ENCODE measurements at regions not wholly inside any gene's neighbourhood (a gene's known extent, or its start where the extent isn't known, plus 50 kb on each side); places are given as distances from the start of the nearest gene placed in this dataset.

DNA sequence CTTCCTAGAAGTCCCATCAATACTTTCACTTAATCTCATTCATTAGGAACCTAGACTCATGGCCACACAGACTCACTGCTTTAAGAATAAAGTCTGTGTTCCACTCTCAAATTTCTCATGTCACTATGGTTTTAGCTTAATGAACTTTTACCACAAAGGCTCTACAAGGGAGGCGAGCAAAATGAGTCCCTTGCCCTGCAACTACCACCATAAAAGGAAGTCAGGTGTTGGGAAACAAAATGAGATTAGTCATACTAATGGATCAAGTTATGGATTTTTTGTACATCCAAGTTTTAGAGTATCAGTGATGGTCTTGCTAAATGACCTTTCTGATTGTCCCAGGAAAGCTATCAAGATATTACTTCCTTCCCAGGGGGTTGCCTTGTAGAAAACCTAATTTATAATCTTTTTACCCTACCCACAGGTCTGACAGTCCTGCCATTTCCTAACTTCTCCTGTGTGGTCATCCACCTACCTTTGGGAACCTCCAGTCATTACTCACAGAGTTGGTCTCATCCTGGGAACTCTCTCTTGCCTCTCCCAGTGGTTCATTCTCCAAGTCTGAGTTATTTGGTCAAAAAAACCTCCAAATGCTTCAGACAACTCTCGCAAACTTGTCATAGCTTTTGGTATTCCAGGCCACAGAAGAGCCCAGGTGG lies 51.8 kb upstream of the SLC16A1 start:
- DNase-seq (no peak), ATAC-seq (replicated peaks) (no peak)
- Mint-ChIP-seq H3K4me1 (ENCODE audit: low read depth in 2 of 2) (no peaks in the 10 kb centered on the region), H3K27me3 (no peaks in the 10 kb centered on the region), H3K4me3 (no peak overlapping the region), H3K9me3 (no peaks in the 10 kb centered on the region), H3K36me3 (ENCODE audit: insufficient read depth) (peaks cover 6% of the 10 kb centered on the region), H3K27ac (peak overlapping the region in 1 of 2 donors; percentile 46)

DNA sequence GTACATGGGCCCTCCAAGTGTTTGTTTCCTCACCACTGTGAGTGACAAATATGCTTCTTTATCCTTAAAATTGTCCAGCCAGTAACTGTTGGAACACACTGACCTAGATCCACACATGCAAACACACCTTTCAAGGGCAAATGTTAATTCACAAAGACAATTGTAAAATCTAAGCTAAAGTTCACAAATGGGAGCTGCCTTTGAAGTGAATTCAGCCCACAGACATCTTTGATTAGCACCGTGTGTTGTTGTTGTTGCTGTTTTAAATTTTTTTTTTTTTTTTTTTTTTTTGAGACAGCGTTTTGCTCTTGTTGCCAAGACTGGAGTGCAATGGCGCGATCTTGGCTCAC lies 52.3 kb upstream of the SLC16A1 start:
- H3K4me3 Mint-ChIP-seq = no peak overlapping the region
- DNase-seq = no peak
- ATAC-seq (replicated peaks) = no peak
- H3K27ac Mint-ChIP-seq = peak overlapping the region in 1 of 2 donors; percentile 46
- H3K27me3 Mint-ChIP-seq = no peaks in the 10 kb centered on the region
- no peaks in the 10 kb centered on the region for H3K9me3 Mint-ChIP-seq
- peaks cover 6% of the 10 kb centered on the region for H3K36me3 Mint-ChIP-seq (ENCODE audit: insufficient read depth)
- H3K4me1 Mint-ChIP-seq (ENCODE audit: low read depth in 2 of 2) = no peaks in the 10 kb centered on the region

DNA sequence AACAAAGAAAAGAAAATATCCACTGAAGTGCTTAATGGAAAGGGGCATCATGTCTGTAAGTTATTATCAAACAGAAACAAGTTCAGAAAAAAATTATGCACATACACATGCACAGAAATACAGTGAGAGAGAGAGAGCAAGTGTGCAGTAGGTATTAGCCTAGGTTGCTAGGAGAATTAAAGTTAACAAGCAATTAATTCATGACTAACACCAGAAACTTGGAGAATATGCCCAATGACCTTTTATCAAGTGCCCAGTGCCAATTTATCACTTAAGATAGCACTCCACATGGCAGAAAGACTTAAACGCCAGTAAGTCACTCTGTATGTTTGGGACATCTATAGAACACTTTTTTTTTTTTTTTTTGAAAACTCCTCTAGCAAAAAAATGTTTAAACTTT lies 56.2 kb upstream of the SLC16A1 start:
- Mint-ChIP-seq H3K27ac (no peak overlapping the region), H3K27me3 (no peaks in the 10 kb centered on the region), H3K9me3 (no peaks in the 10 kb centered on the region), H3K36me3 (ENCODE audit: insufficient read depth) (peaks cover 6% of the 10 kb centered on the region), H3K4me1 (ENCODE audit: low read depth in 2 of 2) (no peaks in the 10 kb centered on the region), H3K4me3 (no peak overlapping the region)
- DNase-seq (no peak), ATAC-seq (replicated peaks) (no peak)

DNA sequence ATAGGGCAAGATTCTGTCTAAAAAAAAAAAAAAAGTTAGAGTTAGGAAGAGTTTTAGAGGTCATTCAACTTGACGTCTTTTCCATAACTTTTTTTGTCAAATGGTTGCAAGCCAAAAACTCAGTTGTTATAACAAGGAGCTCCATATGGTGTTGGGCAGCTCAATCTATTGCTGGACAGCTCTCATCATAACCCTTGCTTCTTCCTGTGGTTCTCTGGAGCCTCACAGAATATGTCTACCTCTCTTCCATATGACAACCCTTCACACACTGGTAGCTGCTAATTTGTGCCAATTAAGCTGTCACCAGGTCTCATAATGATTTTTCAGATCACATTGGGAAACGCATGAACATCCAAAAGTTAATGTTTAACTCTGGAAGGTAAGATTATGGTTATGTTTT lies 57.8 kb upstream of the SLC16A1 start:
- DNase-seq (no peak), ATAC-seq (replicated peaks) (no peak)
- Mint-ChIP-seq H3K27ac (no peak overlapping the region), H3K9me3 (no peaks in the 10 kb centered on the region), H3K4me1 (ENCODE audit: low read depth in 2 of 2) (no peaks in the 10 kb centered on the region), H3K4me3 (no peak overlapping the region), H3K27me3 (no peaks in the 10 kb centered on the region), H3K36me3 (ENCODE audit: insufficient read depth) (peaks cover 6% of the 10 kb centered on the region)

DNA sequence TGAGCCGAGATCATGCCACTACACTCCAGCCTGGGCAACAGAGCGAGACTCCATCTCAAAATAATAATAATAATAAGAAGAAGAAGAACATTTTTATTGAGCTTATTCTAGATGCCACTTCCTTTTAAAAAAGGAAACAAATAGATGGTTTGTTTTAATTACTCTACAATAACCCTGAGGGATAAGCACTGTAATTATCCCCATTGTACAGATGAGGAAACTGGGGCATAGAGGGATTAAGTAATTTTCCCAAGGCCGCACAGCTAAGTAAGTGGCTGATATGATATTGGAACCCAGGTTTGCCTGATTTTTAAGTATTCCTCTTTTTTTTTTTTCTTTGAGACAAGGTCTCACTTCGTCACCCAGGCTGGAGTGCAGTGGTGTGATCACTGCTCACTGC lies 58.5 kb upstream of the LRIG2 start:
- Mint-ChIP-seq H3K9me3 (no peaks in the 10 kb centered on the region), H3K36me3 (ENCODE audit: insufficient read depth) (peaks cover under 1% of the 10 kb centered on the region), H3K27ac (peak overlapping the region in 1 of 2 donors; percentile 15), H3K4me1 (ENCODE audit: low read depth in 2 of 2) (no peaks in the 10 kb centered on the region), H3K4me3 (no peak overlapping the region), H3K27me3 (no peaks in the 10 kb centered on the region)
- no peak for DNase-seq
- no peak for ATAC-seq (replicated peaks)

DNA sequence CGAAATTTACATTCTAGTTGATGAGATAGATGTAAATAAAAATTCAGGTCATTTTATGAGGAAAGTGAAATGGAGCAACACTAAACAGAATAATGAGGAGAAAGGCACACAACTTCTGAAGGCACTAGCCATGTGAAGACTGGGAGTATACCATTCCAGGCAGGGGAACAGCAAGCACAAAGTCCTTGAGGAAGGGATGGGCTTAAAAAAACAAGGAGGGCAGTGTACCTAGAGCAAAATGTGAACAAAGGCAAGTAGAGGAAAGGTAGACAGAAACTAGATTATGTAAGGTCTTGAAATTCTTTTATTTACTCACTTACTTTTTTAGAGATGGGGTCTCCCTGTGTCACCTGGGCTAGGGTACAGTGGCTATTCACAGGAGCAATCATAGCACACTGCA lies 54.1 kb upstream of the LRIG2 start:
- DNase-seq = no peak
- H3K27ac Mint-ChIP-seq = peak overlapping the region in 1 of 2 donors; percentile 11
- no peaks in the 10 kb centered on the region for H3K27me3 Mint-ChIP-seq
- ATAC-seq (replicated peaks) = no peak
- H3K9me3 Mint-ChIP-seq = no peaks in the 10 kb centered on the region
- no peak overlapping the region for H3K4me3 Mint-ChIP-seq
- H3K4me1 Mint-ChIP-seq (ENCODE audit: low read depth in 2 of 2) = no peaks in the 10 kb centered on the region
- no peaks in the 10 kb centered on the region for H3K36me3 Mint-ChIP-seq (ENCODE audit: insufficient read depth)

DNA sequence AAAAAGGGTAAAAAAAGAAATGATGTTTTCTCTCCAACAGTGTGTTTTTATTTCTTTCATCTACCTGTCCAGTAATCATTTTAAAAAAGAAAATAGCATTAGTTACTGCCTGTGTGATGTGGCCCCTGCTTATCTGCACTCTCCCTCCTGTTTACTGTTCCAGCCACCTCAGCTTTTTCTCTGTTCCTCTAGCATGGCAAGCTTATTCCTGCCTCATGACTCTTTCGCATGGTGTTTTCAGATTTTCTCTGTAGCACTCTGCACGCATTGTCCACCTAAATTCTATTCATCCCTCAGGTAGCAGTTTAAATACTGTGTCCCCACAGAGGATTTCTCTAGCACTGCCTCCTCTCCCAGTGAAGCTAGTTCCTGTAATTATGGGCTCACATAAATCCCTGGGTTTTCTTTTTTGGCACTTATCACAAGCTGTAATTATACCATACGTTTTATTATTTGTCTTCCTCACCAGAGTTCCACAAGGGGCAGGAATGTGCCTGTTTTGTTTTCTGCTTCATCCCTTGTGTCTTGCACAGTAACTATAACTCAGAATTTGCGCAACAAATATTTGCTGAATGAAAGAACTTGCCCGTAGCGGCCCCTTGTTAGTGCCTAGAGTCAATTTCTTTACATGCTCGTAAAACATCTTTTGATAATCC lies 51.4 kb upstream of the LRIG2 start:
- H3K4me3 Mint-ChIP-seq = no peak overlapping the region
- H3K4me1 Mint-ChIP-seq (ENCODE audit: low read depth in 2 of 2) = no peaks in the 10 kb centered on the region
- no peak for ATAC-seq (replicated peaks)
- no peaks in the 10 kb centered on the region for H3K9me3 Mint-ChIP-seq
- H3K27ac Mint-ChIP-seq = no peak overlapping the region
- DNase-seq = no peak
- no peaks in the 10 kb centered on the region for H3K27me3 Mint-ChIP-seq
- no peaks in the 10 kb centered on the region for H3K36me3 Mint-ChIP-seq (ENCODE audit: insufficient read depth)

All from effector memory CD8-positive, alpha-beta T cell (primary cell).